Stimulated activated effector memory CD8-positive, alpha-beta T cell treated with anti-CD3 and anti-CD28 coated beads, Interleukin-12 subunit alpha, Interleukin-12 subunit beta, amount 100 ng/mL, for 72 hours (primary cell): ENCODE measurements at regions not wholly inside any gene's neighbourhood (a gene's known extent, or its start where the extent isn't known, plus 50 kb on each side); places are given as distances from the start of the nearest gene placed in this dataset.

Experiments
- ATAC-seq: fragments of 150-1000 bp; cut with Tn5 transposase; 2 replicates; pipeline ENCODE4 v1.10.0; 2021
- DNase-seq, 2 donors: peaks; one replicate each; pipeline ENCODE4 v3.0.0; 2021 to 2022; ENCODE audit warnings: low spot score in 2 of 2
- H3K27ac Mint-ChIP-seq: one replicate; pipeline ENCODE4 v1.8.0; 2022; ENCODE audit warnings: mild to moderate bottlenecking, mixed read lengths
- H3K36me3 Mint-ChIP-seq: one replicate; pipeline ENCODE4 v1.8.0; 2022; ENCODE audit warnings: mild to moderate bottlenecking, mixed read lengths
- H3K4me1 Mint-ChIP-seq: one replicate; pipeline ENCODE4 v1.8.0; 2022; ENCODE audit warnings: mixed read lengths
- H3K4me3 Mint-ChIP-seq: one replicate; pipeline ENCODE4 v1.8.0; 2022; ENCODE audit warnings: mild to moderate bottlenecking, mixed read lengths
- H3K9me3 Mint-ChIP-seq: one replicate; pipeline ENCODE4 v1.8.0; 2022; ENCODE audit warnings: mixed read lengths

DNA sequence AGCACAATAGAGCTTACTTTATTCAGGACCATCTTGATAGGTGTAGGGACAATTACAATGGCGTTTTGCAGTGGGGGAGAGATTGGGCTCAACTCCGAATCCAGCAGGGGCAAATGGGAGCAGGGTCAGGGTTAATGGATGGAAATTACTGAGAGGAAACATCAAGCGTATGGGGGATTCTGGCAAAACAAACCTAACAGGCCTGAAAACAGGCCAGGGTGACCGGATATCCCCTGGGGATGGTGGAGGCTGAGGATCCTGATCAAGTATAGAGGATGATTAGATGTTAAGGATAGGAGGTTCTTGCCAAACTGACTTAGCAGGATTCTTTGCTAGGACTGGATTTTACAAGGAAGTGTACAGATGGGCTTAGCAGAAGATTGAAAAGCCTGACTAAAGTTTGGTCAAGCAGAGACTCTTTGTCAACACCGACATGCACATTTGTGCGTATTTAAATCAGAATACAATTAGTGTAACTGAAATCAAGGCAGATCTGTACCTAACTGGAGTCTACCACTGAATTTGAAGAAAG is 54.5 kb upstream of the GPR45 start:
- H3K9me3 Mint-ChIP-seq, result no peaks in the 10 kb centered on the region
- no peak overlapping the region for H3K4me3 Mint-ChIP-seq
- no peak overlapping the region for H3K27ac Mint-ChIP-seq
- H3K36me3 Mint-ChIP-seq, result no peaks in the 10 kb centered on the region
- H3K4me1 Mint-ChIP-seq, result no peaks in the 10 kb centered on the region
- DNase-seq (peak in 1 of 2 donors; percentile 28), ATAC-seq (no peak)

DNA sequence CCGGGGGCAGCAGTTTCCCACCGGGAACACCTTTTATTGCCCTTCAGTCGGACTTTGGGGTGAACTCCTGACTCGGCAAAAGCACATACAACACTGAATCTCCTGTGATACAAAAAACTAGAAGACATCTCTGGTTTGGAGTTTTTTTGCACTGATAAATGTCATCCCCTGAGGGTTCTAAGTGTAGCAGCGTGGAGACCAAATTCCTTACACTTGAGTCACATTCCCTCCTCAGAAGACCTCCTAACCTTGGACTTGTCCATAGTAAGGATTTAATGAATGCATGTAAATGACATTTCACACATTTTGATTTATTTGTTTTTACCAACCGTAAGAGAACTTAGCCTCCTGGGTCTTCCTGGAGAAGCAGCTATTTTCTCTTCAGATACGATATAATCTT is 54.0 kb upstream of the GPR45 start:
- Mint-ChIP-seq H3K4me1 (no peaks in the 10 kb centered on the region), H3K36me3 (no peaks in the 10 kb centered on the region), H3K4me3 (no peak overlapping the region), H3K27ac (no peak overlapping the region), H3K9me3 (no peaks in the 10 kb centered on the region)
- DNase-seq, result no peak
- ATAC-seq, result no peak

- DNase-seq, result peak in 1 of 2 donors; percentile 47
- Mint-ChIP-seq H3K4me1 (no peaks in the 10 kb centered on the region), H3K4me3 (no peak overlapping the region), H3K36me3 (no peaks in the 10 kb centered on the region), H3K9me3 (no peaks in the 10 kb centered on the region), H3K27ac (no peak overlapping the region)
- peak; percentile 87 for ATAC-seq
Observed at GRCh38 chr2:105188343-105188742, 53.2 kb upstream of the GPR45 start.
